ENCODE measurements at regions not wholly inside any gene's neighbourhood (a gene's known extent, or its start where the extent isn't known, plus 50 kb on each side); places are given as distances from the start of the nearest gene placed in this dataset.

GRCh38 chr9:16145196-16145950 lies 592.5 kb downstream of the CCDC171 start:
- Histone ChIP-seq H3K4me3 (ENCODE audit: low read depth in 1 of 3, low read length in 3 of 3) (no peak overlapping the region), H3K4me1 (ENCODE audit: control insufficient read depth in 4 of 4, insufficient read depth in 4 of 4, low read length in 3 of 4) (no peaks in the 10 kb centered on the region), H3K27me3 (ENCODE audit: control insufficient read depth in 4 of 4, insufficient read depth in 4 of 4, low read length in 3 of 4) (no peaks in the 10 kb centered on the region), H3K9ac (ENCODE audit: low read depth in 1 of 2, low read length in 2 of 2) (no peak overlapping the region), H3K36me3 (ENCODE audit: control insufficient read depth in 4 of 4, insufficient read depth in 3 of 4, low read depth in 1 of 4, low read length in 3 of 4) (no peaks in the 10 kb centered on the region), H3K27ac (ENCODE audit: low read depth in 1 of 2, low read length in 2 of 2) (no peak overlapping the region), H3K9me3 (ENCODE audit: control insufficient read depth in 4 of 4, low read length in 3 of 4) (no peaks in the 10 kb centered on the region)
- WGBS, result 83% methylated on average over 8 of the region's 8 CpGs
- TF ChIP-seq REST (IDR thresholded peaks at IDR 0.05), result no peak
- no peak for TF ChIP-seq YY1 (IDR thresholded peaks at IDR 0.05)
- no peak for TF ChIP-seq CTCF (IDR thresholded peaks at IDR 0.05; ENCODE audit: low read depth, low read length, missing input control)
- TF ChIP-seq RAD21 (IDR thresholded peaks at IDR 0.05), result no peak
- no peak for TF ChIP-seq TAF1 (conservative IDR thresholded peaks at IDR 0.05)
- TF ChIP-seq HNF4G (IDR thresholded peaks at IDR 0.05), result no peak
- DNase-seq (ENCODE audit: low spot score), result no peak

DNA sequence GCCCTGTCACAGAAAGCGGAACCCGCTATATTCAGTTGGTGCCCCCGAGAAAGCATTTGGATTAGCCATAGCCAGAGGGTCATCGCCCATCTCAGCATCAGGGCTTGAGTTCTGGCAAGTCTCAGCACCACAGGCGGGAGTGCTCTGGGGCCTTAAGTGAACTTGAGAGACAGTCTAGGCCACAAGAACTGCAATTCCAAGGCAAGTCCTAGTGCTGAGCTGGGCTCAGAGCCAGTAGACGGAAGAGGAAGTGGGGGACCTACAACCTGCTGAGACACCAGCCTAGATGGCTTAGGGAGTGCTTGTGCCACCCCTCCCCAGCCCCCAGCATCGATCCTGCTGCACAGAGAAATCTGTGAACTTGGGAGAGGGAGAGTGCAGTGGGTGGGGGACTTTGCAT lies 594.9 kb downstream of the CCDC171 start:
- Histone ChIP-seq H3K4me3 (ENCODE audit: low read depth in 1 of 3, low read length in 3 of 3) (no peak overlapping the region), H3K4me1 (ENCODE audit: control insufficient read depth in 4 of 4, insufficient read depth in 4 of 4, low read length in 3 of 4) (no peaks in the 10 kb centered on the region), H3K27me3 (ENCODE audit: control insufficient read depth in 4 of 4, insufficient read depth in 4 of 4, low read length in 3 of 4) (no peaks in the 10 kb centered on the region), H3K27ac (ENCODE audit: low read depth in 1 of 2, low read length in 2 of 2) (no peak overlapping the region), H3K9ac (ENCODE audit: low read depth in 1 of 2, low read length in 2 of 2) (no peak overlapping the region), H3K9me3 (ENCODE audit: control insufficient read depth in 4 of 4, low read length in 3 of 4) (no peaks in the 10 kb centered on the region), H3K36me3 (ENCODE audit: control insufficient read depth in 4 of 4, insufficient read depth in 3 of 4, low read depth in 1 of 4, low read length in 3 of 4) (no peaks in the 10 kb centered on the region)
- TF ChIP-seq CTCF (IDR thresholded peaks at IDR 0.05; ENCODE audit: low read depth, low read length, missing input control) (no peak), HNF4G (IDR thresholded peaks at IDR 0.05) (no peak), MAX (IDR thresholded peaks at IDR 0.05) (no peak)
- WGBS, result 81% methylated on average over 7 of the region's 7 CpGs
- DNase-seq (ENCODE audit: low spot score), result no peak

GRCh38 chr9:16150501-16150900 lies 597.7 kb downstream of the CCDC171 start:
- H3K9ac ChIP-seq (ENCODE audit: low read depth in 1 of 2, low read length in 2 of 2), result no peak overlapping the region
- H3K27ac ChIP-seq (ENCODE audit: low read depth in 1 of 2, low read length in 2 of 2), result no peak overlapping the region
- H3K4me3 ChIP-seq (ENCODE audit: low read depth in 1 of 3, low read length in 3 of 3), result no peak overlapping the region
- H3K9me3 ChIP-seq (ENCODE audit: control insufficient read depth in 4 of 4, low read length in 3 of 4), result no peaks in the 10 kb centered on the region
- TF ChIP-seq HNF4A (conservative IDR thresholded peaks at IDR 0.05) (no peak), EGR1 (IDR thresholded peaks at IDR 0.05; ENCODE audit: low read depth in 2 of 2) (no peak), FOXA1 (IDR thresholded peaks at IDR 0.05) (no peak), TAF1 (conservative IDR thresholded peaks at IDR 0.05) (no peak)
- WGBS, result 44% methylated on average over 4 of the region's 4 CpGs
- no peak for DNase-seq (ENCODE audit: low spot score)
- no peaks in the 10 kb centered on the region for H3K27me3 ChIP-seq (ENCODE audit: control insufficient read depth in 4 of 4, insufficient read depth in 4 of 4, low read length in 3 of 4)
- H3K4me1 ChIP-seq (ENCODE audit: control insufficient read depth in 4 of 4, insufficient read depth in 4 of 4, low read length in 3 of 4), result peaks cover 0 to 3% (median 0%) of the 10 kb centered on the region in 4 donors
- H3K36me3 ChIP-seq (ENCODE audit: control insufficient read depth in 4 of 4, insufficient read depth in 3 of 4, low read depth in 1 of 4, low read length in 3 of 4), result no peaks in the 10 kb centered on the region

Data from liver (tissue), 8 donors.